ENCODE measurements at regions not wholly inside any gene's neighbourhood (a gene's known extent, or its start where the extent isn't known, plus 50 kb on each side); places are given as distances from the start of the nearest gene placed in this dataset.

DNA sequence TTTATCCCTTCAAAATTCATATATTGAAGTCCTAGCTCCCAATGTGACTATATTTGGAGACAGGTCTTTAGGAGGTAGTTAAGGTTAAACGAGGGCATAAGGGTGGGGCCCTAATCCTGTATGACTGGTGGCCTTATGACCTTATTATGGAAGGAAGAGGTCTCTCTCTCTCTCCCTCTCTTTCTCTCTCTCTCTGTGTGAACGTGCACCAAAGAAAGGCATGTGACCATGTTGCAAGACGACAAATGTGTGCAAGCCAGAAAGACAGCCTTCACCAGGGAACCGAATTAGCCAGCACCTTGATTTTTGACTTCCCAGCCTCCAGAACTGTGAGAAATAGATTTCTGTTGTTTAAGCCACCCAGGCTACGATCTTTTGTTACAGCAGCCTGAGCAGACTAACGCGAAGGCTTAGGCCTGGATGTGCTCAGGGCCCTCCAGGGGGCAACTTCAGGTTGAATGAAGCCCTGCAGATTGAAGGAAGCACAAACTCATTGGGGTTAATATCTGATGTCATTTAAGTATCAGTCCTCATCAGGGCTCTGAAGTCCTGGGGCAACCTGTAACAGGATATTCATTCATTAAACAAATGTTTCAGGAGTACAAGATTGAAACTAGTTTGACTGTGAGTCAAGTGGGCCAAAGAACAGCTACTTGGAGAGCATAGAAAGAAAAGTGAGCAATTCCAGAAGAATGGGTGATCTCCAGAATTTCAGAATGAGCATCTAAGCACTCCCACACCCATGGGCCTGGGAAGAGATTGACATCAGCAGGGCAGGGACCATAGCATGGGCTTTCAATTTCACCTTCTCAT lies 157.4 kb upstream of the TNFAIP3 start:
- peaks cover 17 to 19% of the 10 kb centered on the region in 2 donors for H3K4me1 ChIP-seq (ENCODE audit: control insufficient read depth in 2 of 2, insufficient read depth in 2 of 2, low read length in 2 of 2)
- 90% methylated on average over 5 of the region's 7 CpGs for WGBS (ENCODE audit: insufficient coverage)
- H3K9me3 ChIP-seq (ENCODE audit: control extremely low read depth in 1 of 3, control insufficient read depth in 2 of 3, insufficient read depth in 1 of 3, low read length in 2 of 3): no peaks in the 10 kb centered on the region
- no peak overlapping the region for H3K9ac ChIP-seq (ENCODE audit: low read length)
- no peak for ATAC-seq (ENCODE audit: low read depth)
- H2AFZ ChIP-seq (ENCODE audit: insufficient read depth, low read depth, low read length, poor library complexity, severe bottlenecking): no peak overlapping the region
- H3K4me2 ChIP-seq (replicated peaks; ENCODE audit: low read depth, low read length, poor library complexity, severe bottlenecking): no peak overlapping the region
- H4K20me1 ChIP-seq (ENCODE audit: control insufficient read depth, insufficient read depth, low read length, poor library complexity, severe bottlenecking): no peaks in the 10 kb centered on the region
- H3K27me3 Mint-ChIP-seq: no peaks in the 10 kb centered on the region
- no peaks in the 10 kb centered on the region for H3K27me3 ChIP-seq (replicated peaks in 1 of 4; ENCODE audit: control extremely low read depth in 1 of 4, control insufficient read depth in 3 of 4, insufficient read depth in 4 of 4, low read length in 3 of 4)
- intact Hi-C loops (cut with micrococcal nuclease): loop anchor here (5.0 kb wide), 3 partner anchors 43 to 103 kb away; no protein-coding TSS in a partner anchor
- H3K4me3 ChIP-seq (ENCODE audit: control extremely low read depth in 1 of 5, extremely low read depth in 1 of 5, insufficient read depth in 1 of 5, low read depth in 2 of 5, low read length in 4 of 5): no peak overlapping the region
- no peak overlapping the region for H3K4me3 Mint-ChIP-seq
- ChIA-PET POLR2A (interaction anchor here (1.9 kb wide), 1 partner anchor 157 kb away, joined by 10 read pairs; the partner anchor contains the start of gene TNFAIP3), CTCF (interaction anchor here (1.0 to 4.0 kb wide), 10 partner anchors 89 to 300 kb away, joined by 3 to 128 read pairs (median 18); partner anchors contain the start of gene TNFAIP3)
- peaks cover 2% of the 10 kb centered on the region for H3K9me3 Mint-ChIP-seq (ENCODE audit: insufficient read depth)
- no peak overlapping the region for H3K27ac ChIP-seq (ENCODE audit: low read length in 2 of 2)
- no peak for DNase-seq
- TF ChIP-seq EZH2 (IDR thresholded peaks at IDR 0.05; ENCODE audit: borderline replicate concordance, insufficient read depth, low read depth, low read length, poor library complexity, severe bottlenecking): no peak
- TF ChIP-seq, protein P1, sequence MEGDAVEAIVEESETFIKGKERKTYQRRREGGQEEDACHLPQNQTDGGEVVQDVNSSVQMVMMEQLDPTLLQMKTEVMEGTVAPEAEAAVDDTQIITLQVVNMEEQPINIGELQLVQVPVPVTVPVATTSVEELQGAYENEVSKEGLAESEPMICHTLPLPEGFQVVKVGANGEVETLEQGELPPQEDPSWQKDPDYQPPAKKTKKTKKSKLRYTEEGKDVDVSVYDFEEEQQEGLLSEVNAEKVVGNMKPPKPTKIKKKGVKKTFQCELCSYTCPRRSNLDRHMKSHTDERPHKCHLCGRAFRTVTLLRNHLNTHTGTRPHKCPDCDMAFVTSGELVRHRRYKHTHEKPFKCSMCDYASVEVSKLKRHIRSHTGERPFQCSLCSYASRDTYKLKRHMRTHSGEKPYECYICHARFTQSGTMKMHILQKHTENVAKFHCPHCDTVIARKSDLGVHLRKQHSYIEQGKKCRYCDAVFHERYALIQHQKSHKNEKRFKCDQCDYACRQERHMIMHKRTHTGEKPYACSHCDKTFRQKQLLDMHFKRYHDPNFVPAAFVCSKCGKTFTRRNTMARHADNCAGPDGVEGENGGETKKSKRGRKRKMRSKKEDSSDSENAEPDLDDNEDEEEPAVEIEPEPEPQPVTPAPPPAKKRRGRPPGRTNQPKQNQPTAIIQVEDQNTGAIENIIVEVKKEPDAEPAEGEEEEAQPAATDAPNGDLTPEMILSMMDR (IDR thresholded peaks at IDR 0.05): no peak
- H3K27ac Mint-ChIP-seq: no peak overlapping the region
- H3K36me3 ChIP-seq (replicated peaks in 1 of 2; ENCODE audit: control extremely low read depth in 1 of 2, control insufficient read depth in 1 of 2, extremely low read depth in 1 of 2, insufficient read depth in 2 of 2, low read length in 1 of 2): no peaks in the 10 kb centered on the region
- H3K4me1 Mint-ChIP-seq: peaks cover 49% of the 10 kb centered on the region
- no peaks in the 10 kb centered on the region for H3K79me2 ChIP-seq (ENCODE audit: control insufficient read depth, insufficient read depth, low read length)

DNA sequence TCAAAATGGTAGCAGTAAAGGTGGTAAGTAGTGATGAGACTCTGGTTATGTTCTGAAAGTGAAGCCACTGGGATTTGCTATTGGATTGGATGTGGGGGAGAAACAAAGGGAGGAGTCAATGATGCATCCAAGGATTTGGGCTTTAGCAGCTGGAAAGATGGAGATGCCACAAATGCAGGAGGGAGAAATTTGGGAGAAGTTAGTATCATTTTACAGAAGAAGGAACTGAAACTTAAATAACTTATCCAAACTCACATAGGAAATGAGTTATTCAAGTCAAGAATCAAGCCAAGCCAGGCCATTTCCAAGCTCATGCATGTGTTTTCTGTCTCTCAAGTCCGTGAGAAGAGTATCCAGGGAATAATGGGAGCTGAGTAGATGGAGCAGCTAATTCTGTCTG lies 155.1 kb upstream of the TNFAIP3 start:
- no peaks in the 10 kb centered on the region for H3K36me3 ChIP-seq (replicated peaks in 1 of 2; ENCODE audit: control extremely low read depth in 1 of 2, control insufficient read depth in 1 of 2, extremely low read depth in 1 of 2, insufficient read depth in 2 of 2, low read length in 1 of 2)
- H4K20me1 ChIP-seq (ENCODE audit: control insufficient read depth, insufficient read depth, low read length, poor library complexity, severe bottlenecking): no peaks in the 10 kb centered on the region
- TF ChIP-seq, protein P1 (IDR thresholded peaks at IDR 0.05): no peak
- TF ChIP-seq EZH2 (IDR thresholded peaks at IDR 0.05; ENCODE audit: borderline replicate concordance, insufficient read depth, low read depth, low read length, poor library complexity, severe bottlenecking): no peak
- POLR2A ChIA-PET: no interaction called here
- Mint-ChIP-seq H3K9me3 (ENCODE audit: insufficient read depth) (peaks cover 2% of the 10 kb centered on the region), H3K27me3 (no peaks in the 10 kb centered on the region), H3K4me3 (no peak overlapping the region), H3K4me1 (peaks cover 35% of the 10 kb centered on the region), H3K27ac (no peak overlapping the region)
- H3K79me2 ChIP-seq (ENCODE audit: control insufficient read depth, insufficient read depth, low read length): no peaks in the 10 kb centered on the region
- H3K4me2 ChIP-seq (replicated peaks; ENCODE audit: low read depth, low read length, poor library complexity, severe bottlenecking): no peak overlapping the region
- CTCF ChIA-PET: interaction anchor here (0.8 to 4.0 kb wide), 7 partner anchors 11 to 295 kb away, joined by 3 to 17 read pairs (median 3); partner anchors contain the start of gene TNFAIP3
- no peaks in the 10 kb centered on the region for H3K27me3 ChIP-seq (replicated peaks in 1 of 4; ENCODE audit: control extremely low read depth in 1 of 4, control insufficient read depth in 3 of 4, insufficient read depth in 4 of 4, low read length in 3 of 4)
- H3K4me3 ChIP-seq (ENCODE audit: control extremely low read depth in 1 of 5, extremely low read depth in 1 of 5, insufficient read depth in 1 of 5, low read depth in 2 of 5, low read length in 4 of 5): no peak overlapping the region
- H3K9ac ChIP-seq (ENCODE audit: low read length): no peak overlapping the region
- no peaks in the 10 kb centered on the region for H3K9me3 ChIP-seq (ENCODE audit: control extremely low read depth in 1 of 3, control insufficient read depth in 2 of 3, insufficient read depth in 1 of 3, low read length in 2 of 3)
- ATAC-seq (ENCODE audit: low read depth) (no peak), DNase-seq (peak; percentile 24)
- WGBS (ENCODE audit: insufficient coverage): 62% methylated on average over 1 of the region's 1 CpG
- no peak overlapping the region for H2AFZ ChIP-seq (ENCODE audit: insufficient read depth, low read depth, low read length, poor library complexity, severe bottlenecking)
- no peak overlapping the region for H3K27ac ChIP-seq (ENCODE audit: low read length in 2 of 2)
- peaks cover 17 to 19% of the 10 kb centered on the region in 2 donors for H3K4me1 ChIP-seq (ENCODE audit: control insufficient read depth in 2 of 2, insufficient read depth in 2 of 2, low read length in 2 of 2)
- intact Hi-C loops (cut with micrococcal nuclease): no loop called here
